Lower leg skin (tissue), 4 donors: ENCODE measurements at regions not wholly inside any gene's neighbourhood (a gene's known extent, or its start where the extent isn't known, plus 50 kb on each side); places are given as distances from the start of the nearest gene placed in this dataset.

ENCODE experiments used
- DNase-seq, 2 donors: peaks; one replicate each; pipeline ENCODE4 v3.0.0-alpha.2; 2019; ENCODE audit warnings: low spot score in 2 of 2
- H3K4me3 ChIP-seq: fragments of 200-600 bp; sonication (generic); 2 replicates; pipeline ENCODE4 v1.5.1; 2017; ENCODE audit warnings: mild to moderate bottlenecking, low read depth; ENCODE audit not compliant: poor library complexity, severe bottlenecking
- CTCF ChIP-seq, 3 donors: fragments of 450-650 bp; IDR thresholded peaks; one replicate each; pipeline ENCODE4 v1.5.1; 2016; ENCODE audit warnings: antibody characterized with exemption in 3 of 3, mild to moderate bottlenecking in 3 of 3, moderate library complexity in 2 of 3
- POLR2A ChIP-seq, 2 donors: fragments of 450-650 bp; IDR thresholded peaks; one replicate each; pipeline ENCODE4 v1.6.1; 2016 to 2017; ENCODE audit warnings: antibody characterized with exemption in 2 of 2, mild to moderate bottlenecking in 1 of 2, moderate library complexity in 1 of 2
- WGBS, 2 donors: methylation state at CpG; one replicate each; pipeline ENCODE4 v1.1.5; 2018; 5-methylcytosine and 5-hydroxymethylcytosine counted together
- intact Hi-C: fragments of 100-400 bp; cut with DNase I; formaldehyde crosslinking; loops from one replicate; pipeline ENCODE4 v1.15.0; 2023; ENCODE audit warnings: low total_unique reads

DNA sequence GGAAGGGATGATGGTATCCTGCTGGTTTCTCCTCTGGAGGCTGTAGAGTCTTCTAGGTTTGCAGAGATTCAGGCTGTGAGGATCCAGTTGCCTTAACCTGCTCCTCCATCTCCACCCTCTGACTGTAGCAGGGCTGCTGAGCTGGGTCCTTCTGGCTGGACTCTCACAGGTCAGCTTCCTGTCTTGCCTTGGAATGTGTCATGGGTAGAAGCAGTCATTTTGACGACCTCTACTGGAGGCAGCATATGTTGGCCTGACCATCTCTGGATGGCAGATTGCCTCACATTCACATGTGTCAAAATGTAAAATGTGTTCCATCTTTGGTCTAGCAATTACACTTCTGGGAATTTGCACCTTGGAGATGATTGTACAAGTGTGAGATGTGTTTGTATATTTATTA, 504.4 kb upstream of the EEF2KMT start:
- intact Hi-C loops: no loop called here
- H3K4me3 ChIP-seq: no peak overlapping the region
- TF ChIP-seq POLR2A (IDR thresholded peaks at IDR 0.05): no peak
- TF ChIP-seq CTCF (IDR thresholded peaks at IDR 0.05): no peak
- 50 to 55% methylated on average over 1 of the region's 1 CpG for WGBS, 2 donors
- no peak for DNase-seq

DNA sequence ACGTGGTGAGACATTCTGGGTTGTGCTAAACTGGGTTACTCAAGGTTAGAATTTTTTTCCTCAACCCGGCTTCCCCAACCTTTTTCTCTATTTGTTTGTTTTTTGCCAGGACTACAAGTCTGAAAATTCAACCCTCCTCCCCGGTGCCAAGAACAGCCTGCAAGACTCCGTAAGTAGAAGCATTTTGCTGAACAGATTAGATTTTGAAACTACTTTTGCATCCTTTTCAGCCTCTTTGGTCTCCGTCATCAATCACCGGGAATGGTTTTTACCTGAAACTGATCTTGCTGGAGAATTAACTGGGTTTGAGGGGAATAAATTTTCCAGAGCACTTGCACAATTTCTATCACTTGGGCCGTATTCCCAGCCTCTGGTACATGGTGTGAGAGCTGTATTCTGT, 501.2 kb upstream of the EEF2KMT start:
- DNase-seq: no peak
- intact Hi-C loops: no loop called here
- WGBS, 2 donors: 73 to 79% methylated on average over 7 of the region's 7 CpGs
- TF ChIP-seq POLR2A (IDR thresholded peaks at IDR 0.05): no peak
- no peak for TF ChIP-seq CTCF (IDR thresholded peaks at IDR 0.05)
- no peak overlapping the region for H3K4me3 ChIP-seq

DNA sequence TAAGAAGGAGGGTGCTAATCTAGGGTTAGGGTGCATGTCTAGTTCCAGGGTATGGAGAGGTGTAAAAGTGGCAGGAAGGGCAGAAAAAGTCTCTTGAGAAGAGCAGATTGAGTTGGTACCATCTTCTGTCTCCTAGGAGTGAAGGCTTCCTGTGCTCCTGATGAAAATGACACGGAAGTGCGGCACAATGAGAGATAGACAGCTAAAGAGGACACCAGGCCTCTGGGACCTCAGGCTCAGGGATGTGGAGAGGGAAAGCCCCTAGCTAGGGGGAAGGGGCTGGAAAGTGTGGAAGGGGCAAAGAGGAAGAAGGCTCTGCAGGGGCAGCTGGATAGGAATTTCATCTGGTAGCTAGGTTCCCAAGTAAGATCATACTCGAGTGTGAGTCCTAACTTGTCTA, 498.3 kb upstream of the EEF2KMT start:
- intact Hi-C loops: no loop called here
- no peak for DNase-seq
- WGBS, 2 donors: 88 to 94% methylated on average over 3 of the region's 3 CpGs
- TF ChIP-seq CTCF (IDR thresholded peaks at IDR 0.05) (no peak), POLR2A (IDR thresholded peaks at IDR 0.05) (no peak)
- no peak overlapping the region for H3K4me3 ChIP-seq

DNA sequence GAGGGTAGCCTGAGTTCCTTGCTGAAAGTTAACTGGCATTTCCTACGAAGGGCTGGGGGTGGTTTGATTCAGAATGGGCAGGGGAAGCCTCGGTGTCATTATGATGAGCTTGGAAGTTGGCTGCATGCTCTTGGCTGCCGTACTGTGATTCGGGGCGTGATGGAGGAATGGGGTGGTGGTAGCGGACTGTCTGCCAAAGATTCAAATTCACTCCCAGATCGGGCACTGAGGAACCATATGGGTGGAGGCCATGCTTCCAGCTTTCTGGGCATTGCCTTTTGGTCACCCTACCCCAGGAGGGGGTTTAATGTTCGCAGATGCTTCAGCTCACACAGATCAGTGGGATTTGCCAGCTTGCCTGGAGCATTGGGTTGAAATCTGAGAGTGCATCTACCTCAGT, 492.8 kb upstream of the EEF2KMT start:
- intact Hi-C loops: no loop called here
- no peak for TF ChIP-seq CTCF (IDR thresholded peaks at IDR 0.05)
- TF ChIP-seq POLR2A (IDR thresholded peaks at IDR 0.05): no peak
- DNase-seq: no peak
- WGBS, 2 donors: 48 to 52% methylated on average over 8 of the region's 8 CpGs
- no peak overlapping the region for H3K4me3 ChIP-seq

- intact Hi-C loops: no loop called here
- H3K4me3 ChIP-seq: no peak overlapping the region
- TF ChIP-seq POLR2A (IDR thresholded peaks at IDR 0.05) (no peak), CTCF (IDR thresholded peaks at IDR 0.05) (no peak)
- DNase-seq: no peak
- WGBS, 2 donors: 49 to 51% methylated on average over 7 of the region's 7 CpGs
Measured at GRCh38 chr16:5589812-5590373, 492.3 kb upstream of the EEF2KMT start.

DNA sequence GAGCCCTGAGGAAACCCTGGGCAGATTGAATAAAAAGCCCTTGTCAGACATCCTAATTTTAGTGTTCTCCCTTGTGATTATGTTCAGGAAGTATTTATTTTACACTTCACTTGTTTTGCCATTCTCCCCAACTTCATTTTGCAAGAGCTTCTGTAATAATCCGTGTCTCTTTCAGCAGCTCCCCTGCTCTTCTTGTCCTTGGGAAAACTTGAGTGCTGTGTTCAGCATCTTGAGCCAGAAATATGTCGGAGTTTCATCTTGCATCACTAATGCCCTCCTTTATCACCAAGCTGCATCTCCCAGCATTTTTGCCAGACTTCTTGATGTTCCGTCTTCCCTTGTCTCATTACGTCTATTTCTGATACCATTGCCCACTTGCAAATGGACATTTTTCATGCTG, 486.5 kb upstream of the EEF2KMT start:
- TF ChIP-seq CTCF (IDR thresholded peaks at IDR 0.05) (no peak), POLR2A (IDR thresholded peaks at IDR 0.05) (no peak)
- 77 to 81% methylated on average over 4 of the region's 4 CpGs for WGBS, 2 donors
- intact Hi-C loops: no loop called here
- DNase-seq: no peak
- no peak overlapping the region for H3K4me3 ChIP-seq
